Gastroesophageal sphincter (tissue), 4 donors: ENCODE measurements at regions not wholly inside any gene's neighbourhood (a gene's known extent, or its start where the extent isn't known, plus 50 kb on each side); places are given as distances from the start of the nearest gene placed in this dataset.

Source experiments
- ATAC-seq: fragments of 150-250 bp; one replicate; pipeline ENCODE4 v1.9.1; 2016; ENCODE audit warnings: mild to moderate bottlenecking, moderate library complexity
- H3K27ac ChIP-seq, 4 donors: fragments of 200-600 bp; sonication (generic) in 3 of 4; 1 replicate in 3 of 4; 2 replicates in 1 of 4; pipeline ENCODE4 v1.5.1; 2016 to 2019
- H3K27me3 ChIP-seq: fragments of 200-600 bp; sonication (generic); one replicate; pipeline ENCODE4 v1.5.1; 2019
- H3K36me3 ChIP-seq, 2 donors: fragments of 200-600 bp; sonication (generic); one replicate each; pipeline ENCODE4 v1.5.1; 2019; ENCODE audit warnings: control low read depth in 1 of 2
- H3K4me1 ChIP-seq, 3 donors: fragments of 200-600 bp; sonication (generic); 1 replicate in 2 of 3; 2 replicates in 1 of 3; pipeline ENCODE4 v1.5.1; 2016 to 2019; ENCODE audit warnings: control low read depth in 2 of 3
- H3K4me3 ChIP-seq, 2 donors: fragments of 200-600 bp; sonication (generic); one replicate each; pipeline ENCODE4 v1.5.1; 2019; ENCODE audit warnings: mild to moderate bottlenecking in 1 of 2, moderate library complexity in 1 of 2
- H3K9me3 ChIP-seq, 3 donors: fragments of 200-600 bp; sonication (generic); one replicate each; pipeline ENCODE4 v1.5.1; 2017 to 2019; ENCODE audit warnings: control low read depth in 2 of 3
- EP300 ChIP-seq: sonication (generic); formaldehyde crosslinking; IDR thresholded peaks from one replicate; pipeline ENCODE4 v1.6.1; 2017; ENCODE audit warnings: antibody characterized with exemption, mild to moderate bottlenecking
- POLR2A ChIP-seq, 2 donors: fragments of 450-650 bp; IDR thresholded peaks; one replicate each; pipeline ENCODE4 v1.6.1; 2017; ENCODE audit warnings: antibody characterized with exemption in 2 of 2, mild to moderate bottlenecking in 2 of 2, moderate library complexity in 1 of 2
- POLR2AphosphoS5 ChIP-seq: sonication (generic); formaldehyde crosslinking; IDR thresholded peaks from one replicate; pipeline ENCODE4 v1.6.1; 2017; ENCODE audit warnings: antibody characterized with exemption
- WGBS, 2 donors: methylation state at CpG; one replicate each; pipeline ENCODE4 v1.1.5; 2018; ENCODE audit warnings: low coverage in 1 of 2; 5-methylcytosine and 5-hydroxymethylcytosine counted together
- TF ChIP-seq, protein P1 (sequence below), 4 experiments: fragments of 200-600 bp in 2 of 4; fragments of 450-650 bp in 2 of 4; sonication (generic) in 1 of 4; IDR thresholded peaks; one replicate each; pipeline ENCODE4 v1.5.1; 2017 to 2019; ENCODE audit warnings: antibody characterized with exemption in 4 of 4, mild to moderate bottlenecking in 2 of 4, moderate library complexity in 2 of 4

DNA sequence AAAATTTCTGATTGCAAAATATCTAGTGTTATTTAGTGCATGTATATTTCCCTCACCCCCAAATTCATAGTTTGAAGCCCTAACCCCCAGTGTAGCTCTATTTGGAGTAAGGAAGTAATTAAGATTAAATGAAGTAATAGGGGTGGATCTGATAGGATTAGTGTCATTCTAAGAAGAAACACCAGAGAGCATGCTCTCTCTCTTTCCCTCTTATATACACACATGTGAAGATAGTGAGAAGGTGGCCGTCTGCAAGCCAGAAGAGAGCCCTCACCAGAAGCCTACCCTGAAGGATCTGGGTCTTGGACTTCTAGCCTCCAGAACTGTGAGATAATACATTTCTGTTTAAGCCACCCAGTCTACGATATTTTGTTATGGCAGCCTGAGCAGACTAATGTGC is 120.3 kb downstream of the TMEM30B start:
- Histone ChIP-seq H3K27me3 (no peaks in the 10 kb centered on the region), H3K9me3 (peaks cover 0 to 5% (median 0%) of the 10 kb centered on the region in 3 donors), H3K36me3 (no peaks in the 10 kb centered on the region), H3K4me3 (no peak overlapping the region), H3K4me1 (no peaks in the 10 kb centered on the region), H3K27ac (no peak overlapping the region)
- no peak for ATAC-seq
- TF ChIP-seq, protein P1, sequence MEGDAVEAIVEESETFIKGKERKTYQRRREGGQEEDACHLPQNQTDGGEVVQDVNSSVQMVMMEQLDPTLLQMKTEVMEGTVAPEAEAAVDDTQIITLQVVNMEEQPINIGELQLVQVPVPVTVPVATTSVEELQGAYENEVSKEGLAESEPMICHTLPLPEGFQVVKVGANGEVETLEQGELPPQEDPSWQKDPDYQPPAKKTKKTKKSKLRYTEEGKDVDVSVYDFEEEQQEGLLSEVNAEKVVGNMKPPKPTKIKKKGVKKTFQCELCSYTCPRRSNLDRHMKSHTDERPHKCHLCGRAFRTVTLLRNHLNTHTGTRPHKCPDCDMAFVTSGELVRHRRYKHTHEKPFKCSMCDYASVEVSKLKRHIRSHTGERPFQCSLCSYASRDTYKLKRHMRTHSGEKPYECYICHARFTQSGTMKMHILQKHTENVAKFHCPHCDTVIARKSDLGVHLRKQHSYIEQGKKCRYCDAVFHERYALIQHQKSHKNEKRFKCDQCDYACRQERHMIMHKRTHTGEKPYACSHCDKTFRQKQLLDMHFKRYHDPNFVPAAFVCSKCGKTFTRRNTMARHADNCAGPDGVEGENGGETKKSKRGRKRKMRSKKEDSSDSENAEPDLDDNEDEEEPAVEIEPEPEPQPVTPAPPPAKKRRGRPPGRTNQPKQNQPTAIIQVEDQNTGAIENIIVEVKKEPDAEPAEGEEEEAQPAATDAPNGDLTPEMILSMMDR (IDR thresholded peaks at IDR 0.05): no peak
- TF ChIP-seq POLR2A (IDR thresholded peaks at IDR 0.05): no peak
- 61 to 88% methylated on average over 2 of the region's 2 CpGs for WGBS, 2 donors

DNA sequence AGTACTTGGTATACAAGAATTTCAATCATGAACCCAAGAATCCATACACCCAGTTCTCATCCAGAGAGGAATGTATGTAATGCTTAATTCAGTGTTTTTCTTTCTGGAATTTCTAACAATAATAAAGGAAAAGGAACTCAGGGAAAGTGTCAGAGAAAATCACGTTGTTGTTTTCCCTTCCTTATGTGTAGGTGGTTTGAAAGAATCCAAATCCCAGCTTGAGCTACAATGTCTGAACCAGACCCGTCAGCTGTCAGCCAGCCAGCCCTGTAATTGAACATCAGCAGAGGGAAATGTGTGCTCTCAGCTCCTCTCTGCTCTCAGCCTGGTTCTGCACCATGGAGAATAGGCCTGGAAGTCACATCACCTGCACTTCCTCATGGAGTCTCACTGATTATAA is 126.5 kb downstream of the TMEM30B start:
- Histone ChIP-seq H3K36me3 (no peaks in the 10 kb centered on the region), H3K9me3 (no peaks in the 10 kb centered on the region), H3K4me1 (no peaks in the 10 kb centered on the region), H3K4me3 (no peak overlapping the region), H3K27ac (no peak overlapping the region), H3K27me3 (no peaks in the 10 kb centered on the region)
- 43 to 59% methylated on average over 2 of the region's 2 CpGs for WGBS, 2 donors
- no peak for ATAC-seq
- no peak for TF ChIP-seq POLR2AphosphoS5
- TF ChIP-seq, protein P1 (IDR thresholded peaks at IDR 0.05): no peak
- TF ChIP-seq POLR2A (IDR thresholded peaks at IDR 0.05): no peak
- TF ChIP-seq EP300: no peak

DNA sequence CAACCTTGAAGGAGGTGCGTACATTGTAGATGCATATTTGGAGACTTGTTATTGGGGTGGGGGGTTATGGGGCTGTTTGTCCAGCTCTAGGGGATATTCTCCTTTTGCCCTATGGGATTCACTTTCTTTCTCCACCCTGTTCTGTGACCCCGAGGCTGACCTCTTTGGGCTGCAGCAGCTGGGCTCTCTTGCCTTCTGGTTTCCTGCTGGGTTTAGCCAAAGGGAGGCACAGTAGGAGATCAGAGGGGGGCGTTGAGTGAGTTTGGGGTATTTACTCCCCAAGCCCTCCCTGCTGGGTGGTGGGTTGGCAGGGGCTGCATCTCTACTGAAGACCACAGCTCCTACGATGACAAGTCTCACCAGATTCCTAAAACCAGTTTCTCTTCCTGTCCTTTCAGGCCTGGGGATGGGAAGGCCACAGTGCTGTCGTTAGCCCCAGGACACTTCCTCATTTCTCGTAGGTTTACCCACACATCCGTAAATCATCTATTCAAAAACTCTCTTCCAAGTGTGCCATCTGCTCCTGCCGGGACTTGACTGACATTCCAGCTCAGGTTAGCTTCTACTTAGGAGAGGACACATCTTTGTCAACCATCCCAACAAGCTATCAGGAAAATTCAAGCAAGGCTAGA is 127.1 kb downstream of the TMEM30B start:
- Histone ChIP-seq H3K9me3 (no peaks in the 10 kb centered on the region), H3K4me3 (no peak overlapping the region), H3K36me3 (no peaks in the 10 kb centered on the region), H3K27me3 (no peaks in the 10 kb centered on the region), H3K4me1 (no peaks in the 10 kb centered on the region), H3K27ac (no peak overlapping the region)
- 68 to 88% methylated on average over 4 to 7 of the region's 8 CpGs for WGBS, 2 donors
- no peak for TF ChIP-seq EP300
- ATAC-seq: no peak

DNA sequence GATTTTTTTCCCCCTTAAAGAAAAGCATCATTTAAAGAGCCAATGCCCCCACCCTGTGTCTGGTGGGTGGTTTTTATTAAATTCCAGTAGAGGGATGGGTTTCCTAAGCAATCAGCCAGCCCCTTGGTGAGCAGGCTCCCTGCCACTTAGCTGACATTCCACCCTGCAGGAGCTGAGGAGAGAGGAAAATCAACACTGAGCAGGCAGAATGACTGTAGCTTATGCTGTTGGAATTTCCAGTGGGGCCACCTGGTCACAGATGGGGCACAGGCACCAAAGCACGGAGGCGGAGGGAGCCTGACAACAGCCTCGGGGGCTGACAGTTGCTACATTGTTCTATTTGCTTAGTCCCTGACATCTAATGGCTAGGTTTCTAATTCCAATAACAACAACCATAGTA is 127.7 kb downstream of the TMEM30B start:
- Histone ChIP-seq H3K4me1 (peaks cover 0 to 2% (median 0%) of the 10 kb centered on the region in 3 donors), H3K36me3 (no peaks in the 10 kb centered on the region), H3K9me3 (no peaks in the 10 kb centered on the region), H3K27ac (no peak overlapping the region), H3K4me3 (no peak overlapping the region), H3K27me3 (no peaks in the 10 kb centered on the region)
- 73 to 80% methylated on average over 1 to 3 of the region's 3 CpGs for WGBS, 2 donors
- TF ChIP-seq, protein P1 (IDR thresholded peaks at IDR 0.05): no peak
- TF ChIP-seq POLR2A (IDR thresholded peaks at IDR 0.05) (no peak), POLR2AphosphoS5 (no peak), EP300 (no peak)
- ATAC-seq: no peak

DNA sequence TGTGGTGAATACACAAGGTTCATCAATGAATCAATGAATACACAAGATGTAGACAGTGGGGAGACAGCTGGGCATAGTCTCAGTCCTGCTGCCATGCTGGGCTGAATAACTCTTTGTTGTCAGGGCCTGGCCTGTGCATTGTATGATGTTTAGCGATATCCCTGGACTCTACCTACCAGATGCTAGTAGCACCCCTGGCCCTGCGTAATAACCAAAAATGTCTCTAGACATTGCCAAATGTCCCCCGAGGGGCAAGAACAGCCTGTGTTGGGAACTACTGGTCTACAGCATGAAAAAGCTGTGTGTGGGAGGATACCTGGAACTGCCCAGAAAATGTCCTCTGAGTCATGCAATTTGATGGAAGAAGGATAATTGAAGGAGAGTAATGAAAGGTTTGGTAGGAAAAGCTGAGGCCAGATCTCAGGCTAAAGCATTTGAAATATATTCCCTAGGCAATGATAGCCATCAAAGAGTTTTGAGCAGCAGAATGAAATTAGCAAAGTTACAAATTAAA is 128.2 kb downstream of the TMEM30B start:
- 29 to 33% methylated on average over 1 of the region's 3 CpGs for WGBS, 2 donors
- Histone ChIP-seq H3K4me1 (peaks cover 0 to 7% (median 0%) of the 10 kb centered on the region in 3 donors), H3K27ac (no peak overlapping the region)

DNA sequence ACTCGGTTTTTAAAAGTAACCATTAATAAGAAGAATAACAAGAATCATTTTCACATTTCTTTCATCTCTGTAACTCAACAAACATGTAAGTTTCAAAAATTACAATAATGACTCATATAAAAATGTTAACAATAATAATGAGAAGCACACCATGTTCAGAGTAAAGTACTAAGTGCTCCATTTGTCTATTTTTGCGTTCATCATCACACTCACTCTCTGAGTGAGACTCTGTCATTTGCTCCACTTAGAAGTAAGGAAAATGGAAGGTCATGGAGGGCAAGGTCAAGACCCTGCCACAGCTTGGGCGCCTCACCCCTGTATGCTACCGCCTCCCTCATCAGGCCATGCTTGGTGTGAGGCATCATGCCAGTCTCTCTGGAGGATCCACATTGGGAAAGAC is 129.9 kb downstream of the TMEM30B start:
- no peaks in the 10 kb centered on the region for H3K27me3 ChIP-seq
- ATAC-seq: no peak
- no peak overlapping the region for H3K4me3 ChIP-seq
- no peaks in the 10 kb centered on the region for H3K36me3 ChIP-seq
- H3K27ac ChIP-seq: no peak overlapping the region
- WGBS, 2 donors: 69 to 83% methylated on average over 4 of the region's 4 CpGs
- TF ChIP-seq POLR2A (IDR thresholded peaks at IDR 0.05) (no peak), POLR2AphosphoS5 (peak; percentile 63)
- H3K4me1 ChIP-seq: peaks cover 0 to 23% (median 6%) of the 10 kb centered on the region in 3 donors
- no peaks in the 10 kb centered on the region for H3K9me3 ChIP-seq

More for the DNA sequence above, 128.2 kb downstream of the TMEM30B start:
- Histone ChIP-seq H3K4me3 (no peak overlapping the region), H3K27me3 (no peaks in the 10 kb centered on the region), H3K9me3 (no peaks in the 10 kb centered on the region), H3K36me3 (no peaks in the 10 kb centered on the region)
- TF ChIP-seq POLR2AphosphoS5: peak; percentile 53
- no peak for TF ChIP-seq POLR2A (IDR thresholded peaks at IDR 0.05)
- ATAC-seq: peak; percentile 43
